ENCODE measurements at regions not wholly inside any gene's neighbourhood (a gene's known extent, or its start where the extent isn't known, plus 50 kb on each side); places are given as distances from the start of the nearest gene placed in this dataset.
"Not testable (repeated sequence)": the region's sequence is repeated elsewhere in the genome, so short reads cannot be mapped to it uniquely, and the experiment has no call there.

DNA sequence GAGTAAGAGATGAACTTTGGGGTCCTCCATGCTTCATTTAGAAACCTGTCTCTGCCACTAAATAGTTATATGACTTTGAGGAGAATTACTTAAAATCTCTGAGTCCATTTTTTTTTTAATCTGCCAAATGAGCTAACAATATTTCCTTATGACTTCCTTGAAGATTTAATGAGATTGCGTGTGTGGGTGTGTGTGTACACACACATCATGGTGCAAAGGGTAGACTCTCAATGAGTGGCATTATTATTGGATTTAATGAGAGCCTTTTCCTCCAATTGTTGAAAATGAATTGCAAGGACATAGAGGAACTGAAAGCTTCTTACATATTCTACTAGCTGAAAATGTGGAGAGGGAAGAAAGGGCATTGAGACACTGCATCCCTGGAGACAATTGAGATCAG lies 573.5 kb upstream of the LUZP2 start:
- no peak overlapping the region for H3K4me3 ChIP-seq (ENCODE audit: low read depth, poor library complexity, severe bottlenecking)
- TF ChIP-seq POLR2A (IDR thresholded peaks at IDR 0.05), result no peak
- TF ChIP-seq, protein P1, sequence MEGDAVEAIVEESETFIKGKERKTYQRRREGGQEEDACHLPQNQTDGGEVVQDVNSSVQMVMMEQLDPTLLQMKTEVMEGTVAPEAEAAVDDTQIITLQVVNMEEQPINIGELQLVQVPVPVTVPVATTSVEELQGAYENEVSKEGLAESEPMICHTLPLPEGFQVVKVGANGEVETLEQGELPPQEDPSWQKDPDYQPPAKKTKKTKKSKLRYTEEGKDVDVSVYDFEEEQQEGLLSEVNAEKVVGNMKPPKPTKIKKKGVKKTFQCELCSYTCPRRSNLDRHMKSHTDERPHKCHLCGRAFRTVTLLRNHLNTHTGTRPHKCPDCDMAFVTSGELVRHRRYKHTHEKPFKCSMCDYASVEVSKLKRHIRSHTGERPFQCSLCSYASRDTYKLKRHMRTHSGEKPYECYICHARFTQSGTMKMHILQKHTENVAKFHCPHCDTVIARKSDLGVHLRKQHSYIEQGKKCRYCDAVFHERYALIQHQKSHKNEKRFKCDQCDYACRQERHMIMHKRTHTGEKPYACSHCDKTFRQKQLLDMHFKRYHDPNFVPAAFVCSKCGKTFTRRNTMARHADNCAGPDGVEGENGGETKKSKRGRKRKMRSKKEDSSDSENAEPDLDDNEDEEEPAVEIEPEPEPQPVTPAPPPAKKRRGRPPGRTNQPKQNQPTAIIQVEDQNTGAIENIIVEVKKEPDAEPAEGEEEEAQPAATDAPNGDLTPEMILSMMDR (IDR thresholded peaks at IDR 0.05), result no peak
- DNase-seq (ENCODE audit: low spot score in 2 of 2), result no peak
- intact Hi-C loops (cut with DNase I; ENCODE audit: low total_unique reads), result no loop called here
- 76 to 83% methylated on average over 1 of the region's 1 CpG for WGBS, 2 donors

DNA sequence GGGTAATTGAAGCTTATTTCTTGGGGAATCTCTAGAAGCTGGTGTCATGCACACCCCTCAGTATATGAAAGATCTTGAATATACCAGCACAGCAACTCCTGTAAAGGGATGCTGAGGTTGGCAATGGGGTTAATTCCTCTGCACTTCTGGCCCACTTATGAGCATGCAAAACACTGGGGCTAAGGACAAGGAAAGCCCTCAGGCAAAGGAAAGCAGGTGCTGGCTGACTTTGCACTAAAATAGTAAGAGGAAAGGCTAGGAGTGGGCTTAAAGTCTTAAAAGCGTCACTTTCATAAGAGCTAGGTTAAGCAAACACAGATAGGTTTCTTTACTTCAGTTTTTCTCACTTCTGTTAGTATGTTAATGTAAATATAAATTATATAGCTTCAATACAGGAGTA lies 572.6 kb upstream of the LUZP2 start:
- no peak for DNase-seq (ENCODE audit: low spot score in 2 of 2)
- H3K4me3 ChIP-seq (ENCODE audit: low read depth, poor library complexity, severe bottlenecking), result no peak overlapping the region
- WGBS, 2 donors, result 62 to 68% methylated on average over 1 of the region's 1 CpG
- no peak for TF ChIP-seq POLR2A (IDR thresholded peaks at IDR 0.05)
- TF ChIP-seq, protein P1 (IDR thresholded peaks at IDR 0.05), result no peak
- intact Hi-C loops (cut with DNase I; ENCODE audit: low total_unique reads), result no loop called here

DNA sequence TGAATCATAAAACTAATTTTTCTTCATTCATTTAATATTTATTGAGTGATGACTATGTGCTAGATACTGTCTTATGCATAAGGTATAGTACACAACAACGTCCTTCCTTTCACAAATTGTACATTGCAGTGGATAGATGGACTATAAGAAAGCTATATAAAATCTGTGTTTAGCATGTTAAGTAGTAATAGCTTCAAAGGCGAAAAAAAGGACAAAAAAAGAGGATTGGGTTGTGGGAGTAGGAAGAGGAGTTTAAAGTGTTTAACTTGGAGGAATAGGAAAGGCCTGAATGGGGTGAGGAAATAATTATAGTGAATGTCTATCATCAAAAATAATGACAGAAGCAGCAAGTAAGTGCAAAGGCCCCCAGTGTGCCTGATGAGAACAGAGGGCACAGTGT lies 565.4 kb upstream of the LUZP2 start:
- WGBS, 2 donors, result 55 to 72% methylated on average over 2 of the region's 2 CpGs

DNA sequence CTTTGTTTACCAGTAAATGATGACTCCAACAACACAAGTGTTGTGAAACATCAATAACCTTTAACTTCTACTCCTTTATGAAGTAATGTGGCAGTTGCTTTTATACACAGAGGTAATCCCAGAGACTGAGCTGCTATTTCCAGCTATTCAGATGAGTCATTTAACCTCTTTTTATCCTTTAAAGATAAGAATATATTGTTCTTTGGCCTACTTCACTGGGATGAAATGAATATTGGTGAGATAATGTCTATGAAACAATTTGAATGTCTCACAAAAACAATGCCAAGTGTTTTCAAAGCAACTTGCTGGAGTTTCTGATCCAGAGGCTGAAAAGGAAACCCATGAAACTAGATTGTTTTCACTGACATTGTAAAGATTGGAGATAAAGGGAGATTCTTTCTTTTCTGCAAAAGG lies 564.4 kb upstream of the LUZP2 start:
- TF ChIP-seq, protein P1 (IDR thresholded peaks at IDR 0.05), result no peak
- no peak for TF ChIP-seq POLR2A (IDR thresholded peaks at IDR 0.05)
- H3K4me3 ChIP-seq (ENCODE audit: low read depth, poor library complexity, severe bottlenecking), result no peak overlapping the region
- DNase-seq (ENCODE audit: low spot score in 2 of 2), result no peak
- intact Hi-C loops (cut with DNase I; ENCODE audit: low total_unique reads), result no loop called here

More for the DNA sequence above, 565.4 kb upstream of the LUZP2 start:
- H3K4me3 ChIP-seq (ENCODE audit: low read depth, poor library complexity, severe bottlenecking), result no peak overlapping the region
- TF ChIP-seq POLR2A (IDR thresholded peaks at IDR 0.05), result no peak
- TF ChIP-seq, protein P1 (IDR thresholded peaks at IDR 0.05), result no peak
- intact Hi-C loops (cut with DNase I; ENCODE audit: low total_unique reads), result no loop called here
- no peak for DNase-seq (ENCODE audit: low spot score in 2 of 2)

DNA sequence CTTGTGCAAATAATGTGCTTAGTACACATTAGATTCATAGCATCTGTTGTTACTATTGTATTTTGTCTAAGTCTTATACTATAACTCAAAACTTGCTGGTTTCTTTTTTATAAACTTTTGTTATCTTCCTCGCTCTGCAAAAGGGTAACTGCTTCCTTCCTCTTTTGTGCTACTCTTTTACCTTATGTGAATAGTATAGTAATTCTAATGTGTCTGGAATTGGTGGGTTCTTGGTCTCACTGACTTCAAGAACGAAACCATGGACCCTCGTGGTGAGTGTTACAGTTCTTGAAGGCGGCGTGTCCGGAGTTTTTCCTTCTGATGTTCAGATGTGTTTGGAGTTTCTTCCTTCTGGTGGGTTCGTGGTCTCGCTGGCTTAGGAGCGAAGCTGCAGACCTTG lies 563.1 kb upstream of the LUZP2 start:
- TF ChIP-seq POLR2A (IDR thresholded peaks at IDR 0.05), result no peak
- TF ChIP-seq, protein P1 (IDR thresholded peaks at IDR 0.05), result no peak
- WGBS, 2 donors, result 66 to 73% methylated on average over 9 of the region's 9 CpGs
- DNase-seq (ENCODE audit: low spot score in 2 of 2), result no peak
- intact Hi-C loops (cut with DNase I; ENCODE audit: low total_unique reads), result no loop called here
- no peak overlapping the region for H3K4me3 ChIP-seq (ENCODE audit: low read depth, poor library complexity, severe bottlenecking)

DNA sequence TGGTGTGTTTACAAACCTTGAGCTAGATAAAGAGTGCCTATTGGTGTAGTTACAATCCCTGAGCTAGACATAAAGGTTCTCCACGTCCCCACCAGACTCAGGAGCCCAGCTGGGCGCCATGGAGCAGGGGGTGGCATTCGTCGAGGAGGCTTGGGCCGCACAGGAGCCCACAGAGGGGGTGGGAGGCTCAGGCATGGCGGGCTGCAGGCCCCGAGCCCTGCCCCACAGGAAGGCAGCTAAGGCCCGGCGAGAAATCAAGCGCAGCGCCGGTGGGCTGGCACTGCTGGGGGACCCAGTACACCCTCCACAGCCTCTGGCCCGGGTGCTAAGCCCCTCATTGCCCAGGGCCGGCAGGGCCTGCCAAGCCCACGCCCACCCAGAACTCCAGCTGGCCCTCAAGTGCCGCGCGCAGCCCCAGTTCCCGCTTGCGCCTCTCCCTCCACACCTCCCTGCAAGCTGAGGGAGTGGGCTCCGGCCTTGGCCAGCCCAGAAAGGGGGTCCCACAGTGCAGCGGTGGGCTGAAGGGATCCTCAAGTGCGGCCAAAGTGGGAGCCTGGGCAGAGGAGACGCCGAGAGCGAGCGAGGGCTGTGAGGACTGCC lies 562.1 kb upstream of the LUZP2 start:
- H3K4me3 ChIP-seq (ENCODE audit: low read depth, poor library complexity, severe bottlenecking); DNase-seq (ENCODE audit: low spot score in 2 of 2); intact Hi-C loops (cut with DNase I; ENCODE audit: low total_unique reads): not testable (repeated sequence)
- 95 to 99% methylated on average over 23 of the region's 27 CpGs for WGBS, 2 donors

DNA sequence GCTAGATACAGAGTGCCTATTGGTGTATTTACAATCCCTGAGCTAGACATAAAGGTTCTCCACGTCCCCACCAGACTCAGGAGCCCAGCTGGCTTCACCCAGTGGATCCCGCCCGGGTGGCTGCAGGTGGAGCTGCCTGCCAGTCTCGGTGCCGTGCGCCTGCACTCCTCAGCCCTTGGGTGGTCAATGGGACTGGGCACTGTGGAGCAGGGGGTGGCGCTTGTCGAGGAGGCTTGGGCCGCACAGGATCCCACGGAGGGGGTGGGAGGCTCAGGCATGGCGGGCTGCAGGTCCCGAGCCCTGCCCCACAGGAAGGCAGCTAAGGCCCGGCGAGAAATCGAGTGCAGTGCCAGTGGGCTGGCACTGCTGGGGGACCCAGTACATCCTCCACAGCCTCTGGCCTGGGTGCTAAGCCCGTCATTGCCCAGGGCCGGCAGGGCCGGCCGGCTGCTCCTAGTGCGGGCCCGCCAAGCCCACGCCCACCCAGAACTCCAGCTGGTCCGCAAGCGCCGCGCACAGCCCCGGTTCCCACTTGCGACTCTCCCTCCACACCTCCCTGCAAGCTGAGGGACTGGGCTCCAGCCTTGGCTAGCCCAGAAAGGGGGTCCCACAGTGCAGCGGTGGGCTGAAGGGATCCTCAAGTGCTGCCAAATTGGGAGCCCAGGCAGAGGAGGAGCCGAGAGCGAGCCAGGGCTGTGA lies 554.6 kb upstream of the LUZP2 start:
- DNase-seq (ENCODE audit: low spot score in 2 of 2); H3K4me3 ChIP-seq (ENCODE audit: low read depth, poor library complexity, severe bottlenecking); intact Hi-C loops (cut with DNase I; ENCODE audit: low total_unique reads): not testable (repeated sequence)
- 90 to 91% methylated on average over 27 of the region's 31 CpGs for WGBS, 2 donors
